Psoas muscle (tissue), 7 donors: ENCODE measurements at regions not wholly inside any gene's neighbourhood (a gene's known extent, or its start where the extent isn't known, plus 50 kb on each side); places are given as distances from the start of the nearest gene placed in this dataset.

Experiments used
- ATAC-seq, 4 donors: fragments of 200-7000 bp; cut with Tn5 transposase; one replicate each; pipeline ENCODE4 v1.9.1; 2020; ENCODE audit warnings: moderate library complexity in 3 of 4, mild to moderate bottlenecking in 2 of 4
- DNase-seq, 2 donors: peaks; one replicate each; pipeline ENCODE4 v3.0.0-alpha.2; 2020
- H3K27ac ChIP-seq: fragments of 200-600 bp; one replicate; pipeline ENCODE4 v1.8.0; 2022
- H3K27me3 ChIP-seq, 3 donors: fragments of 200-600 bp in 1 of 3; one replicate each; pipeline versions ENCODE4 v1.6.1 to v1.8.0; 2013 to 2022; ENCODE audit warnings: low read length in 2 of 3, mild to moderate bottlenecking in 2 of 3, moderate library complexity in 1 of 3; ENCODE audit not compliant: insufficient read depth in 3 of 3
- H3K36me3 ChIP-seq, 2 donors: fragments of 200-600 bp in 1 of 2; one replicate each; pipeline versions ENCODE4 v1.6.1 to v1.8.0; 2013 to 2022; ENCODE audit warnings: low read depth in 1 of 2, mild to moderate bottlenecking in 1 of 2, moderate library complexity in 1 of 2; ENCODE audit not compliant: insufficient read depth in 1 of 2
- H3K4me1 ChIP-seq: fragments of 200-600 bp; one replicate; pipeline ENCODE4 v1.8.0; 2022
- H3K4me3 ChIP-seq: fragments of 200-600 bp; one replicate; pipeline ENCODE4 v1.8.0; 2022; ENCODE audit warnings: mild to moderate bottlenecking
- H3K9me3 ChIP-seq: fragments of 200-600 bp; one replicate; pipeline ENCODE4 v1.8.0; 2022
- WGBS, 3 donors: extraction: QIAGEN DNeasy Blood & Tissue Kit; methylation state at CpG; one replicate each; pipeline versions ENCODE4 v1.1.6 to v1.1.7; 2013; 5-methylcytosine and 5-hydroxymethylcytosine counted together
- intact Hi-C, 2 donors: fragments of 100-400 bp; cut with DNase I; formaldehyde crosslinking; loops; one replicate each; pipeline versions ENCODE4 v1.11.0 to v1.14.2; 2022
- TF ChIP-seq, protein P1 (sequence below): fragments of 200-600 bp; IDR thresholded peaks from one replicate; pipeline ENCODE4 v1.8.0; 2022; ENCODE audit warnings: antibody characterized with exemption
- donor health status: healthy with polysubstance abuse.
- donor health status: DM: no; HTN: no; CAD: no; lungs with moderate emphysema.
- donor health status: Bipolar disorder and iron deficiency.
- donor health status: healthy.
- donor health status: DM: yes; HTN: yes; CAD: no.
- donor health status: DM: no; HTN: no; CAD: no.
- donor health status: DM: yes; HTN: yes; CAD: no.

DNA sequence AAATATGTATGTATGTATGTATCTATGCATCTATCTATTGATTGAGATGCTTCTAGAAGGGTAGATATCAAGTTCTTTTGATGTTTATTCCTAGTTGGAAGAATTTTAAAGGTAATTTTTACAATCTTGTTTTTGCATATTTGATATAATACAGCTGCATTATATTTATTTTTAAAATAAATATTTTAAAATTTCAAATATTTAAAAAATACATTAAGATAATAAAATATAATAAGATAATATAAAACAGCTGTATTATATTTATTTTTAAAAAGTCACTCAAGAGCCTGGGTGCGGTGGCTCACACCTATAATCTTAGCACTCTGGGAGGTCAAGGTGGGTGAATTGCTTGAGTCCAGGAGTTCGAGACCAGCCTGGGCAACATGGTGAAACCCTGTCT is 92.5 kb downstream of the LIPG start:
- intact Hi-C loops: no loop called here
- no peaks in the 10 kb centered on the region for H3K4me1 ChIP-seq
- DNase-seq: no peak
- H3K36me3 ChIP-seq: no peaks in the 10 kb centered on the region
- H3K9me3 ChIP-seq: no peaks in the 10 kb centered on the region
- H3K27ac ChIP-seq: no peak overlapping the region
- no peaks in the 10 kb centered on the region for H3K27me3 ChIP-seq
- 96 to 98% (median 97%) methylated on average over 2 of the region's 2 CpGs for WGBS, 3 donors
- ATAC-seq: no peak
- H3K4me3 ChIP-seq: no peak overlapping the region
- TF ChIP-seq, protein P1, sequence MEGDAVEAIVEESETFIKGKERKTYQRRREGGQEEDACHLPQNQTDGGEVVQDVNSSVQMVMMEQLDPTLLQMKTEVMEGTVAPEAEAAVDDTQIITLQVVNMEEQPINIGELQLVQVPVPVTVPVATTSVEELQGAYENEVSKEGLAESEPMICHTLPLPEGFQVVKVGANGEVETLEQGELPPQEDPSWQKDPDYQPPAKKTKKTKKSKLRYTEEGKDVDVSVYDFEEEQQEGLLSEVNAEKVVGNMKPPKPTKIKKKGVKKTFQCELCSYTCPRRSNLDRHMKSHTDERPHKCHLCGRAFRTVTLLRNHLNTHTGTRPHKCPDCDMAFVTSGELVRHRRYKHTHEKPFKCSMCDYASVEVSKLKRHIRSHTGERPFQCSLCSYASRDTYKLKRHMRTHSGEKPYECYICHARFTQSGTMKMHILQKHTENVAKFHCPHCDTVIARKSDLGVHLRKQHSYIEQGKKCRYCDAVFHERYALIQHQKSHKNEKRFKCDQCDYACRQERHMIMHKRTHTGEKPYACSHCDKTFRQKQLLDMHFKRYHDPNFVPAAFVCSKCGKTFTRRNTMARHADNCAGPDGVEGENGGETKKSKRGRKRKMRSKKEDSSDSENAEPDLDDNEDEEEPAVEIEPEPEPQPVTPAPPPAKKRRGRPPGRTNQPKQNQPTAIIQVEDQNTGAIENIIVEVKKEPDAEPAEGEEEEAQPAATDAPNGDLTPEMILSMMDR: no peak

DNA sequence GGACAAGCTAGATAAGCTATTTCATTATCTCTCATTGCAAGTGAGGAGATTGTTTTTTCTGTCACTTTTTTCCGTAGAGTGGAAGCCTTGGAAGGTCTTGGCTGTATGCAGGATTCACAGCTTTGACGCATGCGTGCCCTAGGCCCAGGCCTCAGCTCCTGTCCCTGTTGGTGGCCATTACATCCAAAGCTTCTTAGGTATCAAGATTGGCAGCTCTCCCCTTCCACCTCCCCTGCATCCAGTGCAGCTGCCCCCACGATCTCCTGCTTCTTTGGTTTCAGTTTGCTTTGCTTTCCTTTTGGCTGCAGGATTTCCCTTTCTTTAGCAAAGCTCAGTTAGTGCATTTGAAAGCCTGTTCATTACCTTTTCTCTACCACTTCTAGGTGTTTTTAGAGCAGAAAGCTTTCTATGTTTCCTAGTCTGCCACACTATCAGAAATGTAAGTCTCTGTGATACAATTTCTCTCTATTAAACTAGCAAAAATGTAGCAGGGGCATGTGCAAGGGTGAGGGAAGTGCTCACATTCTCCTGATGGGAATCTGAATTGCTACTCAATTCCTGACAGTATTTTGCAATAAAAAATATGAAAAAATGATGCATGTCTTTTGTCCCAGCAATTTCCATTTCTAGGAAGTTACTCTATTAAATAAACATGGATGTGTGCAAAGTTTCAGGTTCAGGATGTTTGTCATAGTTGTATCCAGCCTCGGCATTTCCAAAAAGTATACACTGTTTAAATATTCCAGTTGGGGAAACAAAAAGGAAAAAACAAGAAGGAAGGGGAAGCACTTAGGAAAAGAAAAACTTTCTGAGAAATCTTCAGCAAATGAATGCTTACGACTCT is 91.2 kb downstream of the LIPG start:
- no peak overlapping the region for H3K27ac ChIP-seq
- no peaks in the 10 kb centered on the region for H3K9me3 ChIP-seq
- ATAC-seq (peak in 1 of 4 donors; percentile 64), DNase-seq (no peak)
- no peaks in the 10 kb centered on the region for H3K36me3 ChIP-seq
- intact Hi-C loops: no loop called here
- peak overlapping the region; percentile 9 for H3K4me3 ChIP-seq
- TF ChIP-seq, protein P1: no peak
- WGBS, 3 donors: 33 to 43% (median 36%) methylated on average over 6 of the region's 6 CpGs
- H3K27me3 ChIP-seq: no peaks in the 10 kb centered on the region
- no peaks in the 10 kb centered on the region for H3K4me1 ChIP-seq

DNA sequence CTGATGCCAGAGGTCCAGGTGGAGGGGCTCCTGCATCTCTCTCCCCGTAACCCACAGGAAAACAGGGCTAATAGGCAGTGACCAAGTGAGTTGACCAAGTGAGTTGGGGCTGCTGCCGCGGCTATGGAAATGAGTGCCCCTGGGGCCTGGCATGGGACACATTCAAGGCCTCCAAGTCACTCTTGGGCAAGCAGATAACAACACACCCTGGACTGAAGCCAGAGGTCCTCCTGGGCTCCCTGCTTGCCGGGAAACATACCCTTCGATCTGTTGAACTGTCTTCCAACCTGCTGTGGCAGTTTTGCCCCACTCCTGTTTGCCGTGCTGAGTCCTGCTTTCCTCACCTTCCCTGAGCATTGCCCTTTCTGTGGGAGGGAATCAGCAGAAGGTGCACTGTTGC is 89.2 kb downstream of the LIPG start:
- Histone ChIP-seq H3K4me3 (no peak overlapping the region), H3K9me3 (no peaks in the 10 kb centered on the region), H3K27me3 (no peaks in the 10 kb centered on the region), H3K27ac (no peak overlapping the region), H3K36me3 (no peaks in the 10 kb centered on the region), H3K4me1 (peaks cover 4% of the 10 kb centered on the region)
- no peak for DNase-seq
- peak in 1 of 4 donors; percentile 8 for ATAC-seq
- WGBS, 3 donors: 44 to 56% (median 45%) methylated on average over 6 of the region's 6 CpGs
- intact Hi-C loops: no loop called here
- TF ChIP-seq, protein P1: no peak

- no peak overlapping the region for H3K4me3 ChIP-seq
- no peaks in the 10 kb centered on the region for H3K27me3 ChIP-seq
- ATAC-seq: peak in 2 of 4 donors; percentile 7 to 26
- no peaks in the 10 kb centered on the region for H3K9me3 ChIP-seq
- peaks cover 4% of the 10 kb centered on the region for H3K4me1 ChIP-seq
- H3K36me3 ChIP-seq: no peaks in the 10 kb centered on the region
- TF ChIP-seq, protein P1: no peak
- no peak for DNase-seq
- intact Hi-C loops: no loop called here
- 41 to 70% (median 47%) methylated on average over 7 of the region's 7 CpGs for WGBS, 3 donors
- H3K27ac ChIP-seq: no peak overlapping the region
Measured at GRCh38 chr18:49650426-49650891, 88.6 kb downstream of the LIPG start.
